ENCODE measurements at regions not wholly inside any gene's neighbourhood (a gene's known extent, or its start where the extent isn't known, plus 50 kb on each side); places are given as distances from the start of the nearest gene placed in this dataset.

DNA sequence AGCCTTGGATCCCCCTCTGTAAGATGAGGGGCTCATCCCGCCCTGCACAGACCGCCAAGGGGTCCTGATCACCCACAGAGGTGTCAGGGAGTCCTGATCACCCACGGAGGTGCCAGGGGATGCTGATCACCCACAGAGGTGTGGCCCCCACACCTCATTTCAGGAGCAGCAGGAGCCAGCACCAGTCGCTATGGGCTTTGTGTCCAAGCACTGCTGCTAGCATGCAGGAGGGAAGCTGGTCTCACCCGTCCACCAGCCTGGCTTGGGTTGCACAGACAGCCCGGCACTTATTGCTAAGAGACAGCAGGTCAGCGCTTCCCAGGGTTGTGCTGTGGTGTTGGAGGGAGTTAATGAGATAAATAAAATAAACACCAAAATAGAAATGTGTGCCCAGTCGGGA lies 88.5 kb downstream of the ADRA2C start:
- Mint-ChIP-seq H3K9me3 (no peaks in the 10 kb centered on the region), H3K36me3 (ENCODE audit: low read depth) (no peaks in the 10 kb centered on the region), H3K4me1 (no peaks in the 10 kb centered on the region), H3K27ac (no peak overlapping the region), H3K4me3 (no peak overlapping the region), H3K27me3 (no peaks in the 10 kb centered on the region)
- DNase-seq: no peak
- intact Hi-C loops (cut with micrococcal nuclease): no loop called here

DNA sequence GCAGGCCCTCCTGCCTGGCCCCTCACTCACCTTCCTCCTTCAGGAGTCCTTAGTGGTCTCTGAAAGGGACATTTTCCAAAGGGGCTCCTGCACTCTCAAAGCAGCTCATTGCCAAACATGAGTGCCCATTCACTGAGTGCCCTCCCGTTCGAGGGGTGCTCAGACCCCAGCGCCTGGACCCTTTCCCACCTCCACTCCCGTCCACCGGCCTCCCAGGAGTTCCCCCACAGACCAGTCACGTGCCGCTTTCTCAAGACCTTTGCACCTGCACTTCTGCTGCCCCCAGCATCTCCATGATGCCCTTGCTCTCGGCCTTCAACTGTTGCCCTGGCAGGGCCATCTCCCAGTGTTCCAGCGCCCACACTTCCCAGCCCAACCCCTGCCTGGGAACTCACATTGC lies 89.5 kb downstream of the ADRA2C start:
- intact Hi-C loops (cut with micrococcal nuclease): no loop called here
- no peak for DNase-seq
- no peaks in the 10 kb centered on the region for H3K27me3 Mint-ChIP-seq
- H3K4me3 Mint-ChIP-seq: no peak overlapping the region
- H3K4me1 Mint-ChIP-seq: no peaks in the 10 kb centered on the region
- H3K36me3 Mint-ChIP-seq (ENCODE audit: low read depth): no peaks in the 10 kb centered on the region
- H3K9me3 Mint-ChIP-seq: no peaks in the 10 kb centered on the region
- no peak overlapping the region for H3K27ac Mint-ChIP-seq

- H3K36me3 Mint-ChIP-seq (ENCODE audit: low read depth): no peaks in the 10 kb centered on the region
- H3K27me3 Mint-ChIP-seq: no peaks in the 10 kb centered on the region
- intact Hi-C loops (cut with micrococcal nuclease): no loop called here
Measured at GRCh38 chr4:3856604-3857204, 90.5 kb downstream of the ADRA2C start.

DNA sequence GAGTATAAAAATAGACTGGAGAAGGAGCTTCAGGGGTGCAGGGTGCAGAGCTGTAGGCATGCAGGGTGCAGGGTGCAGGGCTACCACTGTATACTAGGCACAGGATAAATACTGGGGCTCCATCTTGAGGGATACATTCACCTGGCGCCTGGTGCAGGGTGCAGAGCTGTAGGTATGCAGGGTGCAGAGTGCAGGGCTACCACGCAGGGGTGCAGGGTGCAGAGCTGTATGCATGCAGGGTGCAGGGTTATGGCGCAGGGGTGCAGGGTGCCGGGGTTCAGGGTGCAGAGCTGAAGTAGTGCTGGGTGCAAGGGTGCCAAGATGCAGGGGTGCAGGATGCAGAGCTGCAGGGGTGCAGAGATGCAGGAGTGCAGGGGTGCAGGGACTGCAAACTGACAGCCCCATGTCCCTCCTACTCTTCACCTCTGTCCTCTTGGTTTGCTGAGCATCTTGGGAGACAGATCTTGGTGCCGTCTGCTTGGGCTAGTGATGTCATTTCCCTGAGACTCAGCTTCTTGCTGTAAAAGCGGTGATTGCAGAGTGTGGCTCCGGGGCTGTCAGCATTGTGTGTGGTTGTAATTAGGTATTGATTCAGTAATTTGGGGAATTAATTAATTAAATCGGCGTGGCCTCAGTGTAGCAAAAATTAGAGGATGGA lies 91.2 kb downstream of the ADRA2C start:
- DNase-seq: no peak
- Mint-ChIP-seq H3K4me1 (no peaks in the 10 kb centered on the region), H3K27me3 (no peaks in the 10 kb centered on the region), H3K36me3 (ENCODE audit: low read depth) (no peaks in the 10 kb centered on the region), H3K27ac (no peak overlapping the region), H3K4me3 (no peak overlapping the region), H3K9me3 (no peaks in the 10 kb centered on the region)
- intact Hi-C loops (cut with micrococcal nuclease): no loop called here

More at GRCh38 chr4:3856604-3857204, 90.5 kb downstream of the ADRA2C start:
- Mint-ChIP-seq H3K9me3 (no peaks in the 10 kb centered on the region), H3K4me1 (no peaks in the 10 kb centered on the region), H3K27ac (no peak overlapping the region), H3K4me3 (no peak overlapping the region)
- no peak for DNase-seq

DNA sequence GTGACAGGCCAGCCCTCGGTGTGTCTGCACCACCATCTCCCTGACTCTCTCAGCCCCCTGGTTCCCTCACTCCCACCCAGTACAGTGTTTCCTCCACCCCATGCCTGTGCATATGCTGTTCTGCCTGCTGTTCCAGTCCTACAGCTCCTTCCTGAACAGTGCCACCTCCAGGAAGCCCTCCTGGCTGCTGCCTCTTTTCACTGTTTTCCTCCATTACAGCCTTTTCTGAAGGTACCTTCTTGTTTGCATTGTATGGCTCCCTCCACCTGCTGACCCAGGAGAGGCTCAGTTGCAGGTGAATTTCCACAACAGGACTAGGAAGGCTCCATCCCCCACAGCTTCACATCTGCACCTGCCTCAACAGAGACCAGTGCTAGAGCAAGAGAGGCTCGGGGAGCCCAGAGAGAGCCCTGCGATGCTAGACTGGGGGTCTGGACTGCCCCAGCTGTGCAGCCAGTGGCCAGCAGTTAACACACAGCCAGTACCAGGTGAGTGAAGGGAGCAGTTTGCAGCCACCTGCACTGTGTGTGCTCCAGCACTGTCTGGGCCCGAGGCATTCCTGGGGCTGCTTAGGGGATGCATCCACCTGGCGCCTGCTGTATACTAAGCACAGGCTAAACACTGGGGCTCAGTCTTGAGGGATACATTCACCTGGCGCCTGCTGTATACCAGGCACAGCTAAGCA lies 92.0 kb downstream of the ADRA2C start:
- H3K27ac Mint-ChIP-seq: no peak overlapping the region
- no peaks in the 10 kb centered on the region for H3K9me3 Mint-ChIP-seq
- H3K4me3 Mint-ChIP-seq: no peak overlapping the region
- DNase-seq: no peak
- H3K27me3 Mint-ChIP-seq: no peaks in the 10 kb centered on the region
- intact Hi-C loops (cut with micrococcal nuclease): no loop called here
- H3K4me1 Mint-ChIP-seq: no peaks in the 10 kb centered on the region
- no peaks in the 10 kb centered on the region for H3K36me3 Mint-ChIP-seq (ENCODE audit: low read depth)

- Mint-ChIP-seq H3K27ac (no peak overlapping the region), H3K27me3 (no peaks in the 10 kb centered on the region), H3K36me3 (ENCODE audit: low read depth) (no peaks in the 10 kb centered on the region), H3K4me3 (no peak overlapping the region), H3K4me1 (no peaks in the 10 kb centered on the region), H3K9me3 (no peaks in the 10 kb centered on the region)
- intact Hi-C loops (cut with micrococcal nuclease): no loop called here
- DNase-seq: no peak
Measured at GRCh38 chr4:3858765-3859388, 92.7 kb downstream of the ADRA2C start.

- intact Hi-C loops (cut with micrococcal nuclease): no loop called here
- Mint-ChIP-seq H3K4me1 (no peaks in the 10 kb centered on the region), H3K27ac (no peak overlapping the region), H3K4me3 (no peak overlapping the region), H3K9me3 (no peaks in the 10 kb centered on the region), H3K27me3 (no peaks in the 10 kb centered on the region), H3K36me3 (ENCODE audit: low read depth) (no peaks in the 10 kb centered on the region)
- DNase-seq: no peak
Measured at GRCh38 chr4:3859571-3859970, 93.4 kb downstream of the ADRA2C start.

- no peaks in the 10 kb centered on the region for H3K4me1 Mint-ChIP-seq
- H3K4me3 Mint-ChIP-seq: no peak overlapping the region
- DNase-seq: no peak
- intact Hi-C loops (cut with micrococcal nuclease): no loop called here
- H3K27ac Mint-ChIP-seq: no peak overlapping the region
- H3K27me3 Mint-ChIP-seq: no peaks in the 10 kb centered on the region
- no peaks in the 10 kb centered on the region for H3K36me3 Mint-ChIP-seq (ENCODE audit: low read depth)
- H3K9me3 Mint-ChIP-seq: no peaks in the 10 kb centered on the region
Measured at GRCh38 chr4:3860061-3860912, 94.1 kb downstream of the ADRA2C start.

GRCh38 chr4:3860913-3861636 lies 94.9 kb downstream of the ADRA2C start:
- intact Hi-C loops (cut with micrococcal nuclease): no loop called here
- Mint-ChIP-seq H3K36me3 (ENCODE audit: low read depth) (no peaks in the 10 kb centered on the region), H3K4me1 (no peaks in the 10 kb centered on the region), H3K9me3 (no peaks in the 10 kb centered on the region), H3K4me3 (no peak overlapping the region), H3K27ac (no peak overlapping the region), H3K27me3 (no peaks in the 10 kb centered on the region)
- DNase-seq: no peak

- DNase-seq: no peak
- no peak overlapping the region for H3K4me3 Mint-ChIP-seq
- intact Hi-C loops (cut with micrococcal nuclease): no loop called here
- no peaks in the 10 kb centered on the region for H3K36me3 Mint-ChIP-seq (ENCODE audit: low read depth)
- no peaks in the 10 kb centered on the region for H3K9me3 Mint-ChIP-seq
- no peaks in the 10 kb centered on the region for H3K4me1 Mint-ChIP-seq
- no peaks in the 10 kb centered on the region for H3K27me3 Mint-ChIP-seq
- no peak overlapping the region for H3K27ac Mint-ChIP-seq
Measured at GRCh38 chr4:3861720-3862639, 95.8 kb downstream of the ADRA2C start.

GRCh38 chr4:3862640-3863420 lies 96.6 kb downstream of the ADRA2C start:
- H3K4me3 Mint-ChIP-seq: no peak overlapping the region
- H3K9me3 Mint-ChIP-seq: no peaks in the 10 kb centered on the region
- H3K36me3 Mint-ChIP-seq (ENCODE audit: low read depth): no peaks in the 10 kb centered on the region
- no peak overlapping the region for H3K27ac Mint-ChIP-seq
- H3K27me3 Mint-ChIP-seq: no peaks in the 10 kb centered on the region
- DNase-seq: no peak
- intact Hi-C loops (cut with micrococcal nuclease): no loop called here
- H3K4me1 Mint-ChIP-seq: no peaks in the 10 kb centered on the region
